Erythroblast (primary cell): ENCODE measurements at regions not wholly inside any gene's neighbourhood (a gene's known extent, or its start where the extent isn't known, plus 50 kb on each side); places are given as distances from the start of the nearest gene placed in this dataset.

Experiments used
- GATA1 ChIP-seq: IDR thresholded peaks from 2 replicates; pipeline ENCODE4 v1.6.1; 2011; ENCODE audit warnings: low read depth, mild to moderate bottlenecking, control low read depth, low read length, moderate library complexity
- POLR2A ChIP-seq: IDR thresholded peaks from 2 replicates; pipeline ENCODE4 v1.6.1; 2011; ENCODE audit warnings: mild to moderate bottlenecking, low read length

- no peak for TF ChIP-seq POLR2A
- TF ChIP-seq GATA1, result no peak
Measured at GRCh38 chr15:36175186-36175740, 404.2 kb upstream of the CDIN1 start.
